COLO668 (cell line): ENCODE measurements at regions not wholly inside any gene's neighbourhood (a gene's known extent, or its start where the extent isn't known, plus 50 kb on each side); places are given as distances from the start of the nearest gene placed in this dataset.

Experiments used
- DNase-seq: peaks from one replicate; lab custom pipeline; 2025; ENCODE audit not compliant: unreplicated experiment; lab: John Stamatoyannopoulos, UW

DNA sequence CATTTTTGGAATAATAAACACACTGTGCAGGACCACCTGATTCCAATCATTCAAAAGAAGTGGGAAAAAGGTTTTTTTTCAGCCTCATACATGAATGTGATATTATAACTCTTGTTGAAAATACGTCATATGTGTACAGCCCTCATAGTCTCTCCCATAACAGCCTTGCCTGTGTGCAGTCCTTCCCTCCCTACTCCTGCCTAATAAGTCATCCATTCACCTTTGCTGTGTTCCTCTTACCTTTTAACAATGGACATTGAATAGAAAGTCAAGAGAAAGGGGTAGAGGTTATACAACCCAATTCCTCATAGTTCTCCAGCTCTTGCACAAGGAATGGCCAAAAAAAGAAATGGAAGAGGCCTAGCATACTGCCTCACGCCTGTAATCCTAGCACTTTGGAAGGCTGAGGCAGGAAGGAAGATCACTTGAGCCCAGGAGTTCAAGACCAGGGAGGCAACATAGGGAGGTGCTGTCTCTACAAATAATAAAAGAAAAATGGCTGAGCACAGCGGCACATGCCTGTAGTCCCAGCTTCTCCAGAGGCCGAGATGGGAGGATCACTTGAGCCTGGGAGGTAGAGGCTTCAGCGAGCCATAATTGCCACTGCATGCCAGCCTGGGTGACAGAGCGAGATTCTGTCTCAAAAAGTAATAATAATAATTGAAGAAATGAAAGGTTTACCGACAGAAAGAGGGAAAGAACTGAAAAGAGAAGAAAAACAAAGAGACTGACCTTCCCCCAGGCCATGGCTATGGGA, 356.1 kb upstream of the KIF2A start:
- DNase-seq = no peak

DNA sequence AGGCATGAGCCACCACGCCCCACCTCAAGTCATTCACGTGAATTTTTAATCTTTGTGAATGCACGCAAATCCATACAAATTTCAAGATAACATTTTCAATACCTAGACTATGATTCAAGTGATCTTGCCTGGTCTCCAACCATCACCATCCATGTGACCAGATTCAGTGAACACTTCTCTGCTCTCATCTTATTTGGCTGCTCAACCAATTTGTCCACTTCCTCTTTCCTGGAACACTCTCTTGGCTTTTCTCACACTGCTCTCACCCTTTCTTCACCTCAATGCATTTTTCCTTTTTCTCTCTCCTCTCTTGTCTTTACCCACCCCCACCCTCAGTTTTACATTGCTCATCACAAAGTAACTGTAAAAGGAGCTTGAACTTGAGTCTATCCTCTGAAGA, 354.7 kb upstream of the KIF2A start:
- no peak for DNase-seq

DNA sequence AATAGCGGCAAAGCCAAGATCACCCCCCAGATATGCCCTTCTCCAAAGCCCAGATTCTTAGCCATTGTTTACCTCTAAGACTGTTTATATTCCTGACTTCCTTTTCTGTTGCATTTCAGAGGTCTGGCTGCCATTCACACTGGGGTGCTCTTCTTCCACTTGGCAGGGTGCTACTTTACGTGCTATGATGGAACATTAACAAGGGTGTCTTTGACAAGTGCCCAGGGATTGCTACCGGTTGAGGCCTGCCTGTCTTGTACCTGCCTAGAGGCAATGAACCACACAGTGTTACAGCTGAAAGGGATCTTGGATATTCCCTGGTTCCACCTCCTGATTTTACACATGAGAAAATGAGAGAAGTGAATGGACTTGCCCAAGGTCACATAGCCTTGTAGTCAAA, 352.1 kb upstream of the KIF2A start:
- no peak for DNase-seq

DNA sequence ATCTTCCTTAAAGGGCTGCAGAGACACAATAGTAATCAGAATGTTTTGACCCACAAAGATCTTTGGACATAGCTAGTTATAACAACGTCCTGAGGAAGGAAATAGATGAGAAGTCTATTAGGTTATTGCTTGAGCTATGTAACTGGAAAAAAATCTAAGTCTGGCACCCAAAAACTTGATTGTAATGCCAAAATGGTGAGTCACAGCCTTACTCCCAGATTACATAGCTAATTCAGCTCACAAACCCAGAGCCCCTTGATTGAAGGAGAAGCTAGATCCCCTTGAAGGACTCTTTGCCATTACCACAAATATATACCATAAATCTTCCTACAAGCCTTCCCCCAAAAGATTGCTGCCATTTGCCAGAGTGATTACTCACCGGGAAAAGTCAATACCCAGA, 341.8 kb upstream of the KIF2A start:
- no peak for DNase-seq

DNA sequence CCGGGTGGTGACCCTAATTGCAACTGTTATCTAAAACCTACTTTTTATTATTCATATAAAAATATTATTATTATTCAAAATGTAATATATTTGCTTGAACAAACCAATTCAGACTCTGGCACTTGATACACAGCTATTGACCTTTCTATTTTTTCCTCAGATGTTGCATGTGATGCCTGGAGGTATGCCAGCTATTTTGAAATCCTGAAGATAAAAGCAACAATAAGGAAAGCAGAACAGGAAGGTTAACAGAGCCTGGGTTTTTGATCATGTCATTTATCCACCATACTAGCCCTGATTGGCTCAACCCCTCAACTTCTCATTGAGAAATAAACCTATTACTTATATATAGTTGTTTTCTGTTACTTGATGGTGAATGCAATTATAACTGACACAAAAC, 340.9 kb upstream of the KIF2A start:
- DNase-seq = no peak

DNA sequence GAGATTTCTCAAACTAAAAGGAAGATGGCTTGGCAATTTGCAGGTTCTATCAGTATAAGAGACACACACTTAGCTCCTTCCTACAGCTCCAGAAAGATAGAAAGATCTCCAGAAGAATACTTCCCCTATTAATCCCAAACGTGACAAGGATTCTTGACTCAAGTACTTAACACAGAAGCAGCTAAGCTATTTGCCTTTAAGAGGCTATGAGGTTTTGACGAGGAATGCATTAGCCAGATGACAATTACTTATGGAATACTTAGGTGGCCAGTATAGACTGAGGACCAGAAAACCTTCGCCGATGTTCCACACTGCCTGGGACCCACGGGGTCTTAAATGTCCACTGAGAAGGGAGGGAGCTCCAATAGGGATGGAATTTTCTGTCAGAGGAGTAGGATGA, 340.5 kb upstream of the KIF2A start:
- DNase-seq = no peak

DNA sequence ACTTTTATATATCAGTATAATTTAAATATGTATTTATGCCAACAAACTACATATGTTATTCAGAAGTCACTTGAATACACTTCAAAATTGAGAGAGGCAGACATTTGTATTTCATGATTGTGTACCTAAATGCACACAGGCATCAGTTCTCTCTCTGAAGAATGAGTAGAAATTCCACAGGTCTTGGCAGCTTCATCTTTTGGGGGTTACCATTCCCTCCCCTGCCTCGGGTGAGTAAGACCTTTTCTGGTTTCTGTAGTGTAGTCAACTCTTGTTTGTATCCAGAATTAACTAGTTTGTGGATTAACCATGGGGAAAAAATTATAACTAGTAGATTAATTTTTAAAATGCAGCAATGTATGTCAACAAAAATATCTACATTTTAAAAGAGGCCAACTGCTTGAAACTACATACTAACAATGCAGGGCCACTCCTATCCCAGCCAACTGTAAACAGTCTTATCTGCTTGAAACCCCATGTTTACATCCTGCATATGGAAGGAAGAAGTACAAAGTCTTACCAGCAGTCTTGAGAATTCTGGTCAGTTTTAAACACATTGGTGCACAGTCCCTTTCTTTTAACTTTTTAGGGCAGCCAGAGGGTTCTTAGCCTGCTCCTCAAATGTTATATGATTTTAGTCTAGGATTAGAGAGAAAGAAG, 339.6 kb upstream of the KIF2A start:
- no peak for DNase-seq

DNA sequence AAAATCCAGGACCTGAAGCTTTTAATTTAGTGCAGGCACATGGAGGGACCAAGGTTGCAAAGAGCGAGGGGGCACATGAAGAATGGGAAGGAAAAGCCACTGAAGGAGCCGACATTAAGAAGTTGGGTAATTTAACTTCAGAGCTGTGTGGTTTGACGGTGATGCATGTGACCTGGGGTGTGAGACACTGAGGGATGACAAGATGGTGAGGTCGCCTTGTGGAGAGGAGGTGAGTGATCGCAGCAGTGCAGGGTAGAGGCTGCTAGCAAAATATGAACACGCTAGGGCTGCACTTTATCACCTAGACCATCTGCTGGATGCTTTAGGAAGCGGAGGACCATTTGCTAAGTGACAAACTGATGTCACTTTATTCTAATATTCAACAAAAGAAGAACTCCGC, 339.0 kb upstream of the KIF2A start:
- no peak for DNase-seq

DNA sequence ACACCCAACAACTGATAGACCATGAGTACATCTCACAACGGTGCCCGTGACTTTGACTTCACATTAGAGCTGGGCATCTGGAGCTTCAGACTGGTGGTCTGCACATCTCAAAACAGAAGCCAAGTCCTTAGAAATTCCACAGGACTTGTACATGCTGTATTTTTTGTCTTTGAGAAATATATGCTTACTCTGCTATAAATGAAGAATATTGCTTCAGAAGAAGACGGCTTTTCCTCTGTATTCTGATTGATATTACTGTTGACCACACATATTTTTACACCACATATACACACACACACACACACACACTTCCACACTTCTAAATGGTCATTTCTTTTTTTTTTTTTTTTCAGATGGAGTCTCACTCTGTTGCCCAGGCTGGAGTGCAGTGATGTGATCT, 338.3 kb upstream of the KIF2A start:
- DNase-seq = no peak

DNA sequence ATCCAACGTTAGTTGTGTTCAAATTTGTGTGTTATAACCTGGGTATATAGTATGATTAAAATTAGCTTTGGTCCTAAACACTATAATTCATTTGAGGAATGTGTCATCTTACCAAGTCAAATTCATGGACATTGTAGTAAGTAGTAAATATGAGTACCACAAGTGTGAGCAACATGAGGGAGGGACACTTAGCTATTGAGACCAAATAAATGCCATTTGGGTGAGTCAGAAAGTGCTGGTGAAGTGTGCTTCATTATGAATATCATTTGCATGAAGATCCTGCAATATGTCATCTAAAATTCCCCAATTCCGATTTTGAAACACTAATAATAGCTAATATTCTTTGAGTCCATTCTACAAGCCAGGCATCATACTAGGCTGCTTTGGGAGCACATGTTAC, 336.7 kb upstream of the KIF2A start:
- DNase-seq = no peak

DNA sequence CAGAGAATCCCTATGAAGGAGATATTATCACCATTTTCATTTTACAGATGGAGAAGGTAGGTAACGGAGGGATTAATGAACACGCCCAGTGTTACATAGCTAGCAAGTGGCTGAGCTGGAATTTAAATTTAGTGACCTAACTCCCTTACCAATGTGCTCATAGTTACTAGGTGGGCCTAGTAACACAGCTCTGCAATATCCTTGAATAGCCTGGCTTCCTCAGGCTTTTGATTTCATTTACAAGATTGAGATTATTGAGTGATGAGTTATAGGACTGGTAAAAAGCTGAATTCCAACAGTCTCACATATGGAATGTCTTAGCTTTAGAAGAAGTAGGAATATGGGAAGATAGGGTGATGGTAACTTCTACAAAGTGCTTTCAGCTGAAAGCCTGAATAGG, 336.3 kb upstream of the KIF2A start:
- no peak for DNase-seq

DNA sequence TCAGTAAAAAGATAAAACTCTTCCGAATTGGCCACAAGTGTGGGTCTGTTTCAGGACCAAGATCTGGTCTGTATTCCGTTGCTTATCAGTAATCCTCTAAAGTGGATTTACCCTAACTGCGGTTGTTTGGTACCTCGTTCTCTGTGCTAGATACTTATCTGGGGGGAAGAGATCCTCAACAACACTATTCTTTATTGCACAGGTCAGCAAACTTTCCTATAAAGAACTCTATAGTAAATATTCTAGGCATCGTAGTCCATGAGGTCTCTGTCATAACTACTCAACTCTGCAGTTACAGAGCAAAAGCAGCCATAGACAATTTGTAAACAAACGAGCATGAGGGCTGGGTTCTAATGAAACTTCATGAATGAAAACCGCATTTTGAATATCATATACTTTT, 335.8 kb upstream of the KIF2A start:
- no peak for DNase-seq

DNA sequence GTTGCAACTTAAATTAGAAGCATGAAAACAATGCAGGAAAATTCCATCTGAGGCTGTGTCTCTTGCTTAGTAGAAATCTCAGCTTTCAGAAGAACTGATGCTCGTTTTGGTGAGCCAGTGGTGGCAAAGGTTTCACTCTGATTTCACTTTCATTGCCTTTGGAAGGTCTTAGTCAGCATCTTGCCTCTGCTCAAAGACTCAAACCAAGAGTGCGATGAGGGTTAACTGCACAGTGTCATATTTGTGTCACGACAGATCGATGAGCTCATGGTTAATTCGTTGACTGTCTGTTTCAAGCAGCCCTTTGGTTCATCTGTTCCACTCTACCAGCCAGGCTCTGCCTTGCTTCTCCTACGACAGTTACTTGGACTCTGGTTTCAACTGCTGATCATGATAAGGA, 331.3 kb upstream of the KIF2A start:
- no peak for DNase-seq

DNA sequence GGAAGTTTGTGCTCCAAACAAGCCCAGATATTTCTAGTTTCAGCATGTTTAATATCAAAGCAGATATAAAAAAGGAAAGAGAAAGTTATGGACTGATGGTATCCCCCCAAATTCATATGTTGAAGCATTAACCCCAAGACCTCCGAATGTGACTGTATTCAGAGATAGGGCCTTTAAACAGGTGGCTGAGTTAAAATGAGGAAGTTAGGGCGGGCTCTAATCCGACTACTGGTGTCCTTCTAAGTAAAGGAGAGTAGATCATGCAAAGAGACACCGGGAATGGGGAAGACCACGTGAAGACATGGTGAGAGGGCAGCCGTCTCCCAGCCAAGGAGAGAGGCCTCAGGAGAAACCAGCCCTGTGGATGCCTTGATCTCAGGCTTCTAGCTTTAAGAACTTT, 324.1 kb upstream of the KIF2A start:
- no peak for DNase-seq

DNA sequence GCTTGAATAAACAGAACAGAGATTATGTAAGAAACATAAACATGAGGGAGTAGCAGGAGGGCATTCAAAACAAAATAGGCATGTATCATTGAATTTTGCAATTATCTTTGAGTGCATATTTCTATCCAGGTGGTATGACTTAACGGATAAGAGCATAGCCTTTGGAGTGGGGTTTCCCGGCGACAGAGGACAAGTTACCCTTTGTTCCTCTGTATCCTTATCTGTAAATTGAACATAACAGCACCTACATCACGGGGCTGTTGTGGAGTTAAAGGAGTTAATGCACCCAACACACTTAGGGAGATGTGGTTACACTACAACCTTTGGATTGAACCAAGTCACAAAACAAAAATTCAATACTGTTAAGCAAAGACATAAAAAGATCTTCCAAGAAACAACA, 314.6 kb upstream of the KIF2A start:
- no peak for DNase-seq

DNA sequence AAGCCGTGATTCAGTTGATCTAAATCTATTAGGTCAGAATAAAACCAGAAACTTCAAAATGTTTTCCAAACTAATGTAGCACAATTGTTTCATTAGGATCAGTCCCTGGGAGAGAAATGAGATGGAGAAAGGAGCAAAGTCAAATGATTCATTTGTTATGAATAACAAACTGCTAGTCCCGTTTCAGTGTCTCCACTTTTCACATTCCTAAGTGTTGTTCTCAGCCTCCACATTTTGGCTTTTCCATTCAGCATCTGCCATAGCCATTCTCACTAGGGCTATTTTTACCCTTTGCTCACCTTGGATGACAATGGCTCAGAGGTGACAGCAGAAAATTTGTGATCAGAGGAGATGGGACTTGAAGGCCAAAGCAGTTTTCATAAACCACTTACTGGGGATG, 314.1 kb upstream of the KIF2A start:
- no peak for DNase-seq

DNA sequence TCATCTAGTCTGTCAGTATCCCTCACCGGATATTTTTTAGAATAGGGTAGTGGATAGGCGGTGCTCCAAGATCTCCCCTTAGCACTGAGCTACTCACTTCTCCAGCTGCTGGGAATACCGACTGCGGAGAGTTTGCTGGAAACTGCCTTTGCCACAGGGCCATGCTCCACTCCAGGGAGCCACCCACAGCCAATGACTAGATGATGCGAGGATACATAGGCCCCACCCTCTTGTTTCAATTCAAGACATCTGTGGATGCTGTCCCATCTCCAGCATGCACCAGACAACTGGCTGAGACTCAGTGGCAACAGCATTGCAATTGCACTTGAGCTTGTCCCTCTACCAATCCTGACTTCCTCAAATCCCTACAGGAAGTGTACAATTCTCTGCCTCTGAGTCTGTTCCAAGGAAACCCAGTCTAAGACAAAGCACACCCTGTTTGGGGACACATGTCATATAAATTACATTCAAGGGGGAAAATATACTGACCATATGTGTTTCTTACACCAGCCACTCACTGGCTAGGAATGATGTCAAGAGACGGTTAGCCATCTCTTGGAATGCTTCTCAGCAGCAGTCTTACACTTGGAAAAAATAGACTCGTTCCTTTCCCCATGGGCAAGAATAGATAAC, 312.6 kb upstream of the KIF2A start:
- DNase-seq = no peak

DNA sequence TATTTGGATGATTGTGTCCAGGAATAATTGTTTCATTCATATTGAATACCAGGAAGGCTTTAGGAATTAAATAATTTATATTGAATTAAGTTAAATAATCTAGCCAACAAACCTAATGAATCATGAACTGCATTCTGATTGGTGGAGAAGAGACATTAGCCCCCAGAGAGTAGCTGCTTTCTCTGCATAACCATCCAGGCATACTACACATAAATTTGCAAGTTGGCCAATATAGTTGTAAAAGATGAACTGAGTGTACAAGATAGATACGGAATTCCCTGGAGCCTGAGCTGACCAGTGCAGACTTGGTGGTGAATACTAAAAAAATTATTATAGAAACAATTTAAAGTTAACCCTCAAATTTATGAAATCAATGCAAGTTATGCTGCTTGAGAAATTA, 311.8 kb upstream of the KIF2A start:
- no peak for DNase-seq

DNA sequence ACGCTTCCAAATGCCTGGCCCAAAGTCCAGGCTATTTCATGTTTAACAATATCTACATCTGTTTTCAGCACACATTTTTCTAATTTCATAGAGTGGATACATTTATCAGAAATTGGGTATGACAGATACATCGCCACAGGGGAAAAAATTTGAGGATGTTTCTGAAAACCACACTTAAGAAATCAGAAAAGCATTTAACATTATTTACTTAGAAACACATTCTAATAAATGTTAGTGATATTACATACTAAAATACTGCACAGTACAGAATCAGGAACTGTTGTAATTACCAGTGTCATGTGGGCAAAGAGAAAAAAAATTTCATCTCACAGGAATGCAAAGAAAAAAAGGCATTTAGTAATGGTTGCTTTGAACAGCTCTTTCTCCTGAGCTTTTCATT, 310.5 kb upstream of the KIF2A start:
- no peak for DNase-seq

DNA sequence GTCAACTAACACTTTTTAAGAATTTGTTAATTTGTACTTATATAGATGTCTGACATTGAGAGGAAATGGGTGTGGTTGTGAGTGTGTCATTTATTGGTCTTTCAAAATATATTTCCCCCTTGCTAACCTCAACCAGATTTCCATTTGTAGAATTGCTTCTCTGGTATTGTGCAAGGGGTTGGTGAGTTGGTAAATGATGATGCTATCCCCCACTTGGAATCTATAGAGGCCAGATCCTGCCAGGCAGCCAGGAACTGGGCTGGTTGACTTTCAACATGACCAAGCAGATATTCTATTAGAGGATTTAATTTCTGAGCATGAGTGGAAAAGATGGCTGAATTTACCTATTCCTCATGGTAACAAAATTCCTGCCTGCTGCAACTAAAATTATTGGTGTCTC, 306.6 kb upstream of the KIF2A start:
- DNase-seq = no peak

DNA sequence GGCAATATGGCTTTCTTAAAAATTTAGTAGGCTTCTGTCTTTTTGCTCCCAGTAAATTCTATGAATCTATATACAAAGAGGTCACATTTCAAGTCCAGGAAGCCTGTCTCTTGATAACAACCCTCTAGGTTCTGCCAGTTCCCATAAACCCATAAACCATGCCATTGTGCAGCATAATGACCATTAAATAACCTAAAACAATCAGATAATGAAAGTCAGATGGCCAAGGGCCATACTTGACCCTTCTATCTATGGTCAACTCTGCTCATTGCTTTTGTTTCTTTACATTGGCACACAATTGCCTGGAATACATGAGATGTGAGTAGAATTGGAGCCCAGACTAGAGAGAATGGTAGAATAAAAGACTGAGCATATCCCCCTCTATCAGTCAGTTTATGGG, 305.4 kb upstream of the KIF2A start:
- DNase-seq = no peak

DNA sequence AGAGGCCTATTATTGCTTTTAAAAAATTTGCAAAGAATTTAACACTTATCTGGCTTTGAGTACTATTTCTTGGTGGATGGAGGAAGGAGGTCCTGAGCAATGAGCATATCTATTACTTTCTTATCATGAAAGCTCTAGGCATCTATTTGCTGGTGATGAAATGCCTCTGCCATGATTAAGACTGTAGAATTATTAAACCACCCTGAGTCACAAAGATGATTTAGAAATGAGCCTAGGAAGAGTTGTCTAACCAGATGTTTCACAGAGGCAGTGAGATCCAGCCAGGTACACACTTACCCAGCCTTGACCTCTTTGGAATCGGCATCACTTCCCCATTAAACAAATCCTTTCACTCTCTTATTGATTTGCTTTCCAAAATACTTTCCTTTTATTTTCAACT, 304.4 kb upstream of the KIF2A start:
- no peak for DNase-seq

DNA sequence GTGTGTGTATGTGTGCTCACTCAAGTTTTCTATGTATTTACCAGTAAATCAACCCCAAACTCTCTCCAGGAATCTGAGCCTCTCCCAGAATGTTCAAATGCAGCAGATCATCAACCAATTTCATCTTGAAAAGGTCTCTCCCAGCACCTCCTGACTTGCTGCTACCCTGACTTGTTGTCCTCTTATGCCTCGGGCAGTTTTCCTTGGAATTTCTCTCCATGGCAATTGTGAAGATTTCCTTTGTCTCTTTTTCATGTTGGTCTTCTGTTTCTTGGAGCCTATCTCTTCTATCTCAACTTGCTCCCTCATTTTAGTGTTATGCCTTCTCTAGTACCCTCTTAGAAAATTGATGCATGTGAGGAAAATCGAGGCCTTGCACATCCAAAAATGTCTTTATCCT, 303.6 kb upstream of the KIF2A start:
- DNase-seq = no peak
